ENCODE measurements at regions not wholly inside any gene's neighbourhood (a gene's known extent, or its start where the extent isn't known, plus 50 kb on each side); places are given as distances from the start of the nearest gene placed in this dataset.

DNA sequence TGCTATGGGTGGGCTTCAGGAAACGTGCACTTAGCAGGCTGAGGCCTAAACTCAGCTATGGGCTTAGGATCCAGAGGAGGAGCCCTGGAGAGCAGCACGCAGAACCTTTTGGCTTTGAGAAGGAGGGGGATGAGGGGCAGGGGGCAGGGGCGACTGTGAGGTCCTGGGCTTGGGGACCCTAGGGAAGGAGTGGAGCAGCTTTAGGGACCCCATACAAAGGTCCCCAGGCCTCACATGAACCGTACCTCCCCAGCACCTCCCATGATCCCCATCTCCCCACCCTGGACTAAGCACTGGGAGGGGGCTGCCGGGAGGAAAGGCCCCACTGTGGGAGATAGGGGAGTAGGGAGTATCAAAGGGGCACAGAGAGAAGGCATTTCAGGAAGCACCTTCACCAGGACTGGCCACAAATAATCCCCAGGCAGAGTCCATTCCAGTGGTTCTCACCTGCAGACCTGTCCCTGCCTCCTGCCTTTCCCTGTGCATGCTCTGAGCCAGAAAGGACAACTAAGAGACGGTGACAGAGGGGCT, 62.0 kb upstream of the KLF13 start:
- TF ChIP-seq, protein P1, sequence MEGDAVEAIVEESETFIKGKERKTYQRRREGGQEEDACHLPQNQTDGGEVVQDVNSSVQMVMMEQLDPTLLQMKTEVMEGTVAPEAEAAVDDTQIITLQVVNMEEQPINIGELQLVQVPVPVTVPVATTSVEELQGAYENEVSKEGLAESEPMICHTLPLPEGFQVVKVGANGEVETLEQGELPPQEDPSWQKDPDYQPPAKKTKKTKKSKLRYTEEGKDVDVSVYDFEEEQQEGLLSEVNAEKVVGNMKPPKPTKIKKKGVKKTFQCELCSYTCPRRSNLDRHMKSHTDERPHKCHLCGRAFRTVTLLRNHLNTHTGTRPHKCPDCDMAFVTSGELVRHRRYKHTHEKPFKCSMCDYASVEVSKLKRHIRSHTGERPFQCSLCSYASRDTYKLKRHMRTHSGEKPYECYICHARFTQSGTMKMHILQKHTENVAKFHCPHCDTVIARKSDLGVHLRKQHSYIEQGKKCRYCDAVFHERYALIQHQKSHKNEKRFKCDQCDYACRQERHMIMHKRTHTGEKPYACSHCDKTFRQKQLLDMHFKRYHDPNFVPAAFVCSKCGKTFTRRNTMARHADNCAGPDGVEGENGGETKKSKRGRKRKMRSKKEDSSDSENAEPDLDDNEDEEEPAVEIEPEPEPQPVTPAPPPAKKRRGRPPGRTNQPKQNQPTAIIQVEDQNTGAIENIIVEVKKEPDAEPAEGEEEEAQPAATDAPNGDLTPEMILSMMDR (IDR thresholded peaks at IDR 0.05): no peak
- TF ChIP-seq POLR2A (IDR thresholded peaks at IDR 0.05): no peak
